ENCODE measurements at regions not wholly inside any gene's neighbourhood (a gene's known extent, or its start where the extent isn't known, plus 50 kb on each side); places are given as distances from the start of the nearest gene placed in this dataset.

GRCh38 chr9:99445371-99445891, 223.3 kb downstream of the SEC61B start:
- intact Hi-C loops (cut with micrococcal nuclease), result no loop called here

GRCh38 chr9:99445920-99446319, 223.8 kb downstream of the SEC61B start:
- intact Hi-C loops (cut with micrococcal nuclease), result no loop called here
- peaks cover 23% of the 10 kb centered on the region for H3K4me1 ChIP-seq
- H3K4me3 ChIP-seq, result no peak overlapping the region
- no peaks in the 10 kb centered on the region for H3K36me3 ChIP-seq
- no peak for TF ChIP-seq CTCF (IDR thresholded peaks at IDR 0.05; ENCODE audit: borderline replicate concordance)
- no peaks in the 10 kb centered on the region for H3K27me3 ChIP-seq (ENCODE audit: low read depth)
- H3K27ac ChIP-seq (replicated peaks), result peak overlapping the region; percentile 73
- H3K9me3 ChIP-seq (replicated peaks), result no peaks in the 10 kb centered on the region
- no peak for DNase-seq

More at GRCh38 chr9:99445371-99445891, 223.3 kb downstream of the SEC61B start:
- peak overlapping the region; percentile 73 for H3K27ac ChIP-seq (replicated peaks)
- H3K36me3 ChIP-seq, result no peaks in the 10 kb centered on the region
- H3K4me1 ChIP-seq, result peaks cover 21% of the 10 kb centered on the region
- TF ChIP-seq CTCF (IDR thresholded peaks at IDR 0.05; ENCODE audit: borderline replicate concordance), result no peak
- H3K4me3 ChIP-seq, result no peak overlapping the region
- DNase-seq, result peak; percentile 78
- H3K27me3 ChIP-seq (ENCODE audit: low read depth), result no peaks in the 10 kb centered on the region
- H3K9me3 ChIP-seq (replicated peaks), result peaks cover 1% of the 10 kb centered on the region

GRCh38 chr9:99447951-99448350, 225.9 kb downstream of the SEC61B start:
- Histone ChIP-seq H3K36me3 (no peaks in the 10 kb centered on the region), H3K27me3 (ENCODE audit: low read depth) (no peaks in the 10 kb centered on the region), H3K4me3 (no peak overlapping the region), H3K27ac (replicated peaks) (no peak overlapping the region), H3K9me3 (replicated peaks) (no peaks in the 10 kb centered on the region), H3K4me1 (peaks cover 32% of the 10 kb centered on the region)
- no peak for DNase-seq
- TF ChIP-seq CTCF (IDR thresholded peaks at IDR 0.05; ENCODE audit: borderline replicate concordance), result no peak
- intact Hi-C loops (cut with micrococcal nuclease), result no loop called here

- H3K36me3 ChIP-seq, result no peaks in the 10 kb centered on the region
- TF ChIP-seq CTCF (IDR thresholded peaks at IDR 0.05; ENCODE audit: borderline replicate concordance), result no peak
- no peak for DNase-seq
- H3K9me3 ChIP-seq (replicated peaks), result no peaks in the 10 kb centered on the region
- H3K27ac ChIP-seq (replicated peaks), result no peak overlapping the region
- intact Hi-C loops (cut with micrococcal nuclease), result no loop called here
- H3K27me3 ChIP-seq (ENCODE audit: low read depth), result no peaks in the 10 kb centered on the region
- H3K4me1 ChIP-seq, result peaks cover 28% of the 10 kb centered on the region
- H3K4me3 ChIP-seq, result no peak overlapping the region
These were observed 227.6 kb downstream of the SEC61B start for GRCh38 chr9:99449726-99450125.

GRCh38 chr9:99451112-99451606, 229.1 kb downstream of the SEC61B start:
- H3K36me3 ChIP-seq, result no peaks in the 10 kb centered on the region
- no peak overlapping the region for H3K4me3 ChIP-seq
- H3K4me1 ChIP-seq, result peaks cover 14% of the 10 kb centered on the region
- TF ChIP-seq CTCF (IDR thresholded peaks at IDR 0.05; ENCODE audit: borderline replicate concordance), result no peak
- no peaks in the 10 kb centered on the region for H3K9me3 ChIP-seq (replicated peaks)
- H3K27me3 ChIP-seq (ENCODE audit: low read depth), result no peaks in the 10 kb centered on the region
- DNase-seq, result peak; percentile 46
- peak overlapping the region; percentile 84 for H3K27ac ChIP-seq (replicated peaks)
- intact Hi-C loops (cut with micrococcal nuclease), result no loop called here

All from left ventricle myocardium inferior (tissue), 1 donor.